Psoas muscle (tissue), 7 donors: ENCODE measurements at regions not wholly inside any gene's neighbourhood (a gene's known extent, or its start where the extent isn't known, plus 50 kb on each side); places are given as distances from the start of the nearest gene placed in this dataset.
A peak's percentile ranks its signal among the peaks of the same experiment; 100 is the strongest.

Experiments
- ATAC-seq, 4 donors: fragments of 200-7000 bp; cut with Tn5 transposase; one replicate each; pipeline ENCODE4 v1.9.1; 2020; ENCODE audit warnings: moderate library complexity in 3 of 4, mild to moderate bottlenecking in 2 of 4
- DNase-seq, 2 donors: peaks; one replicate each; pipeline ENCODE4 v3.0.0-alpha.2; 2020
- H3K27ac ChIP-seq: fragments of 200-600 bp; one replicate; pipeline ENCODE4 v1.8.0; 2022
- H3K27me3 ChIP-seq, 3 donors: fragments of 200-600 bp in 1 of 3; one replicate each; pipeline versions ENCODE4 v1.6.1 to v1.8.0; 2013 to 2022; ENCODE audit warnings: low read length in 2 of 3, mild to moderate bottlenecking in 2 of 3, moderate library complexity in 1 of 3; ENCODE audit not compliant: insufficient read depth in 3 of 3
- H3K36me3 ChIP-seq, 2 donors: fragments of 200-600 bp in 1 of 2; one replicate each; pipeline versions ENCODE4 v1.6.1 to v1.8.0; 2013 to 2022; ENCODE audit warnings: low read depth in 1 of 2, mild to moderate bottlenecking in 1 of 2, moderate library complexity in 1 of 2; ENCODE audit not compliant: insufficient read depth in 1 of 2
- H3K4me1 ChIP-seq: fragments of 200-600 bp; one replicate; pipeline ENCODE4 v1.8.0; 2022
- H3K4me3 ChIP-seq: fragments of 200-600 bp; one replicate; pipeline ENCODE4 v1.8.0; 2022; ENCODE audit warnings: mild to moderate bottlenecking
- H3K9me3 ChIP-seq: fragments of 200-600 bp; one replicate; pipeline ENCODE4 v1.8.0; 2022
- WGBS, 3 donors: extraction: QIAGEN DNeasy Blood & Tissue Kit; methylation state at CpG; one replicate each; pipeline versions ENCODE4 v1.1.6 to v1.1.7; 2013; 5-methylcytosine and 5-hydroxymethylcytosine counted together
- intact Hi-C, 2 donors: fragments of 100-400 bp; cut with DNase I; formaldehyde crosslinking; loops; one replicate each; pipeline versions ENCODE4 v1.11.0 to v1.14.2; 2022
- TF ChIP-seq, protein P1 (sequence below): fragments of 200-600 bp; IDR thresholded peaks from one replicate; pipeline ENCODE4 v1.8.0; 2022; ENCODE audit warnings: antibody characterized with exemption
- donor health status: healthy with polysubstance abuse.
- donor health status: DM: no; HTN: no; CAD: no; lungs with moderate emphysema.
- donor health status: Bipolar disorder and iron deficiency.
- donor health status: healthy.
- donor health status: DM: yes; HTN: yes; CAD: no.
- donor health status: DM: no; HTN: no; CAD: no.
- donor health status: DM: yes; HTN: yes; CAD: no.

DNA sequence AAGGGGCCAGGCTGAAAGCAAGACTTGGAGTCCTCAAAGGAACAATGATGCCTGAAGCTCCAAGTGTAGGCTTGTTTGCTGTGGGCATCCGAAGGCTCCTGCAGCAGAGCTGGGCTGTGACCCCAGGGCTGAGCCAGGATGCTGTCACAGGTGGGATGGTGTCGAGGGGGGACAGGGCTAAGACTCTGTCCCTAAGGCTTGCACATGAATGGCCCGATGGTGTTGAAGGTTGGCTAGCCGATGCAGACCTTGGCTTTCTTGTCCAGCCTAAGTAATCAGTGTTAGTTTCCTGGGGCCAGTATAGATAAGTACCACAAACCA, 251.0 kb downstream of the NDUFA10 start:
- TF ChIP-seq, protein P1, sequence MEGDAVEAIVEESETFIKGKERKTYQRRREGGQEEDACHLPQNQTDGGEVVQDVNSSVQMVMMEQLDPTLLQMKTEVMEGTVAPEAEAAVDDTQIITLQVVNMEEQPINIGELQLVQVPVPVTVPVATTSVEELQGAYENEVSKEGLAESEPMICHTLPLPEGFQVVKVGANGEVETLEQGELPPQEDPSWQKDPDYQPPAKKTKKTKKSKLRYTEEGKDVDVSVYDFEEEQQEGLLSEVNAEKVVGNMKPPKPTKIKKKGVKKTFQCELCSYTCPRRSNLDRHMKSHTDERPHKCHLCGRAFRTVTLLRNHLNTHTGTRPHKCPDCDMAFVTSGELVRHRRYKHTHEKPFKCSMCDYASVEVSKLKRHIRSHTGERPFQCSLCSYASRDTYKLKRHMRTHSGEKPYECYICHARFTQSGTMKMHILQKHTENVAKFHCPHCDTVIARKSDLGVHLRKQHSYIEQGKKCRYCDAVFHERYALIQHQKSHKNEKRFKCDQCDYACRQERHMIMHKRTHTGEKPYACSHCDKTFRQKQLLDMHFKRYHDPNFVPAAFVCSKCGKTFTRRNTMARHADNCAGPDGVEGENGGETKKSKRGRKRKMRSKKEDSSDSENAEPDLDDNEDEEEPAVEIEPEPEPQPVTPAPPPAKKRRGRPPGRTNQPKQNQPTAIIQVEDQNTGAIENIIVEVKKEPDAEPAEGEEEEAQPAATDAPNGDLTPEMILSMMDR = no peak
- no peak overlapping the region for H3K4me3 ChIP-seq
- DNase-seq (no peak), ATAC-seq (no peak)
- intact Hi-C loops = no loop called here
- no peak overlapping the region for H3K27ac ChIP-seq
- H3K4me1 ChIP-seq = no peaks in the 10 kb centered on the region
- peaks cover 3 to 27% (median 7%) of the 10 kb centered on the region in 3 donors for H3K27me3 ChIP-seq
- peaks cover 6% of the 10 kb centered on the region for H3K9me3 ChIP-seq
- WGBS, 3 donors = 75 to 92% (median 88%) methylated on average over 4 of the region's 4 CpGs
- no peaks in the 10 kb centered on the region for H3K36me3 ChIP-seq

DNA sequence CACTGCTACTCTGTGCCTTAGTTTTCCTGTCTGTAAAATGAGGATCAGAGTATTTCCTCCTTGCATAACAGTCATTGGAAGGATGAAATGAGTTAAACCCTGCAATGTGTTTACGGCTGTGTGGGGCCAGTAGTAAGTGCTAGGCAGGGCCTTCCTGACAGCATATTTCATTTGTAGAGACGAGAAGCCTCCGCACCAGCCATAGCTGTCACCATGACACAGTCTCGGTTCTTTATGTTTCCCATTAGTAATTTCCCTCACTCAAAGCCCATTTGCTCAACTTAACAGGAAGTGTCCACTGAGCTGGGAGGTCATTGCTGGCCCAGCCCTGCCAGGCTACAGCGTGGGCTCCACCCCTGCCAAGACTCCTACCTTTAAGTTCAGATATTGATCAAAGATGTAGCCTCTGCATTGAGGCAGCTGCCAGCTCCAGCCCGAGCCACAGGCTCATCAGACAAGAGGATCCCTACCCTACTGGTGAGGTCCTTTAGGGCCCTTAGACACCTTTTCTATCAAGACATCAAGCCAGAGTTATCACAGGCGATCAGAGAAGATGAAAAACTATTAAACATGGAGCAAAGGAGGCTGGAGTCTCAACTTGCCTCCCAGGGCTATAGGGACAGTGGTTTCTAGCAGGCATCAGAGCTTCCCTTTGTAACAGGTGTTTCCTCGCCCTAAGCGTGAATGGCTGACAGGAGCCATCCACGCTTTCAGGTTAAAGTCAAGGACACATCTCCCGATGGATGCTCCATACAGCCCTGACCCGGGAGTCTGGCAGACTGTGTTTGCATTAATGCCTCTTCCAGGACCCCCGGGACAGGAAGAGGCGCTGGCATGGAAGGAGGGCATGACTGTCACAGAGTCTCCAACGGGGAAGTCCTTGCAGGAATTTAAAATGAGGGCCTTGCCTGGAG, 251.7 kb downstream of the NDUFA10 start:
- no peak overlapping the region for H3K27ac ChIP-seq
- 86 to 87% (median 87%) methylated on average over 15 of the region's 15 CpGs for WGBS, 3 donors
- intact Hi-C loops = no loop called here
- H3K4me1 ChIP-seq = no peaks in the 10 kb centered on the region
- ATAC-seq (no peak), DNase-seq (no peak)
- TF ChIP-seq, protein P1 = no peak
- peaks cover 3 to 27% (median 7%) of the 10 kb centered on the region in 3 donors for H3K27me3 ChIP-seq
- H3K9me3 ChIP-seq = peaks cover 6% of the 10 kb centered on the region
- no peaks in the 10 kb centered on the region for H3K36me3 ChIP-seq
- no peak overlapping the region for H3K4me3 ChIP-seq

DNA sequence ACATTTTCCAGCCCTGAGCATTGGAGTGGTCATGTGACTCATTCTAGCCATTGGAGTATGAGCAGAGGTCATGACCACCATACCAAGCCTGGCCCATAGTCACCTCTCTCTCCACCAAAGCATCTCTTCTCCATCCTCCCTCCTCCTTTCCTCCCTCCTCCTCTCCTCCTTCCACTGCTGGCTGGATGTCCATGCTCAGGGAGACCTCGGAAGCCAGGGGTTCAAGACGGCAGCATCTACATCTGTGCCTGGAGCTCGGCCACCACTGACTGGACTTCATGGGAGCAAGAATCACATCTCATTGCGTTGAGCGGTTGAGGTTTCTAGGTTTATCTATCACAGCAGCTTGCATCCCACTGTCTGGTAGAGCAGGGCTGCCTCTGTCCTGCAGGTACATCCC, 252.4 kb downstream of the NDUFA10 start:
- no peak for DNase-seq
- 90 to 94% (median 94%) methylated on average over 5 of the region's 5 CpGs for WGBS, 3 donors
- TF ChIP-seq, protein P1 = no peak
- H3K36me3 ChIP-seq = no peaks in the 10 kb centered on the region
- H3K27me3 ChIP-seq = peaks cover 3 to 23% (median 7%) of the 10 kb centered on the region in 3 donors
- H3K9me3 ChIP-seq = peaks cover 6% of the 10 kb centered on the region
- no peak overlapping the region for H3K4me3 ChIP-seq
- no peak for ATAC-seq
- no peaks in the 10 kb centered on the region for H3K4me1 ChIP-seq
- intact Hi-C loops = no loop called here
- H3K27ac ChIP-seq = no peak overlapping the region

- WGBS, 3 donors = 51 to 56% (median 52%) methylated on average over 7 of the region's 7 CpGs
- intact Hi-C loops = no loop called here
- TF ChIP-seq, protein P1 = no peak
- peaks cover 3 to 13% (median 5%) of the 10 kb centered on the region in 3 donors for H3K27me3 ChIP-seq
- ATAC-seq (peak in 1 of 4 donors; percentile 23), DNase-seq (no peak)
- no peaks in the 10 kb centered on the region for H3K4me1 ChIP-seq
- H3K4me3 ChIP-seq = no peak overlapping the region
- no peak overlapping the region for H3K27ac ChIP-seq
- no peaks in the 10 kb centered on the region for H3K36me3 ChIP-seq
- peaks cover 6% of the 10 kb centered on the region for H3K9me3 ChIP-seq
These were observed 254.9 kb downstream of the NDUFA10 start for GRCh38 chr2:239770246-239770639.
